BJ (cell line): ENCODE measurements at regions not wholly inside any gene's neighbourhood (a gene's known extent, or its start where the extent isn't known, plus 50 kb on each side); places are given as distances from the start of the nearest gene placed in this dataset.

ENCODE experiments used
- CTCF ChIA-PET: fragments of 350-600 bp; formaldehyde crosslinking; extraction: SDS; loops from one replicate; lab custom pipeline; 2021; ENCODE audit warnings: antibody characterized with exemption, inconsistent platforms; lab: Yijun Ruan, JAX
- POLR2A ChIA-PET: fragments of 300-600 bp; sonication (Branson Sonifier 250); formaldehyde crosslinking; extraction: SDS; loops from one replicate; lab custom pipeline; 2021; ENCODE audit warnings: antibody characterized with exemption; lab: Charles Lee
- DNase-seq: peaks from one replicate; pipeline ENCODE4 v3.0.0-alpha.2; 2011; ENCODE audit warnings: low read depth
- H3K27me3 ChIP-seq: 2 replicates; pipeline ENCODE4 v1.6.0; 2011; ENCODE audit warnings: low read length; ENCODE audit not compliant: control insufficient read depth, insufficient read depth
- H3K36me3 ChIP-seq: 2 replicates; pipeline ENCODE4 v1.5.1; 2011; ENCODE audit warnings: low read length; ENCODE audit not compliant: control insufficient read depth, insufficient read depth
- H3K4me3 ChIP-seq: 2 replicates; pipeline ENCODE4 v1.5.1; 2011; ENCODE audit warnings: low read depth, mild to moderate bottlenecking, control low read depth, low read length
- CTCF ChIP-seq: IDR thresholded peaks from 2 replicates; pipeline ENCODE4 v1.5.1; 2011; ENCODE audit warnings: low read depth, mild to moderate bottlenecking, control low read depth, inconsistent platforms, low read length, moderate library complexity; ENCODE audit not compliant: insufficient read depth

GRCh38 chr10:23885853-23886252 lies 323.1 kb upstream of the KIAA1217 start:
- POLR2A ChIA-PET, result no interaction called here
- CTCF ChIA-PET, result no interaction called here
- no peak for TF ChIP-seq CTCF

GRCh38 chr10:23886355-23886754 lies 322.6 kb upstream of the KIAA1217 start:
- Histone ChIP-seq H3K4me3 (no peak overlapping the region), H3K27me3 (no peaks in the 10 kb centered on the region), H3K36me3 (no peaks in the 10 kb centered on the region)
- DNase-seq, result no peak
- POLR2A ChIA-PET, result no interaction called here
- CTCF ChIA-PET, result no interaction called here
- TF ChIP-seq CTCF, result no peak

More at GRCh38 chr10:23885853-23886252, 323.1 kb upstream of the KIAA1217 start:
- Histone ChIP-seq H3K36me3 (no peaks in the 10 kb centered on the region), H3K4me3 (no peak overlapping the region), H3K27me3 (no peaks in the 10 kb centered on the region)
- no peak for DNase-seq

- no peak for TF ChIP-seq CTCF
- CTCF ChIA-PET, result no interaction called here
- POLR2A ChIA-PET, result no interaction called here
- Histone ChIP-seq H3K36me3 (no peaks in the 10 kb centered on the region), H3K27me3 (no peaks in the 10 kb centered on the region), H3K4me3 (no peak overlapping the region)
- no peak for DNase-seq
Measured at GRCh38 chr10:23891301-23891700, 317.6 kb upstream of the KIAA1217 start.

GRCh38 chr10:23892296-23892695 lies 316.6 kb upstream of the KIAA1217 start:
- no peak for TF ChIP-seq CTCF
- no peaks in the 10 kb centered on the region for H3K27me3 ChIP-seq
- no peaks in the 10 kb centered on the region for H3K36me3 ChIP-seq
- CTCF ChIA-PET, result no interaction called here
- no peak overlapping the region for H3K4me3 ChIP-seq
- no peak for DNase-seq
- POLR2A ChIA-PET, result no interaction called here

- no peaks in the 10 kb centered on the region for H3K36me3 ChIP-seq
- ChIA-PET POLR2A (no interaction called here), CTCF (no interaction called here)
- DNase-seq, result no peak
- H3K27me3 ChIP-seq, result no peaks in the 10 kb centered on the region
- no peak overlapping the region for H3K4me3 ChIP-seq
- no peak for TF ChIP-seq CTCF
Measured at GRCh38 chr10:23897267-23897666, 311.7 kb upstream of the KIAA1217 start.
